Activated CD4-positive, alpha-beta T cell treated with anti-CD3 and anti-CD28 coated beads, Interleukin-2, amount 50 U/mL, for 16 hours (primary cell): ENCODE measurements at regions not wholly inside any gene's neighbourhood (a gene's known extent, or its start where the extent isn't known, plus 50 kb on each side); places are given as distances from the start of the nearest gene placed in this dataset.
"Not testable (repeated sequence)": the region's sequence is repeated elsewhere in the genome, so short reads cannot be mapped to it uniquely, and the experiment has no call there.

Source experiments
- DNase-seq: peaks from one replicate; pipeline ENCODE4 v3.0.0-alpha.2; 2020

GRCh38 chr5:36482812-36483211 is 123.6 kb upstream of the SLC1A3 start:
- DNase-seq: no peak

GRCh38 chr5:36489505-36489904 is 116.9 kb upstream of the SLC1A3 start:
- DNase-seq: no peak

- no peak for DNase-seq
Observed at GRCh38 chr5:36491856-36492255, 114.5 kb upstream of the SLC1A3 start.

DNA sequence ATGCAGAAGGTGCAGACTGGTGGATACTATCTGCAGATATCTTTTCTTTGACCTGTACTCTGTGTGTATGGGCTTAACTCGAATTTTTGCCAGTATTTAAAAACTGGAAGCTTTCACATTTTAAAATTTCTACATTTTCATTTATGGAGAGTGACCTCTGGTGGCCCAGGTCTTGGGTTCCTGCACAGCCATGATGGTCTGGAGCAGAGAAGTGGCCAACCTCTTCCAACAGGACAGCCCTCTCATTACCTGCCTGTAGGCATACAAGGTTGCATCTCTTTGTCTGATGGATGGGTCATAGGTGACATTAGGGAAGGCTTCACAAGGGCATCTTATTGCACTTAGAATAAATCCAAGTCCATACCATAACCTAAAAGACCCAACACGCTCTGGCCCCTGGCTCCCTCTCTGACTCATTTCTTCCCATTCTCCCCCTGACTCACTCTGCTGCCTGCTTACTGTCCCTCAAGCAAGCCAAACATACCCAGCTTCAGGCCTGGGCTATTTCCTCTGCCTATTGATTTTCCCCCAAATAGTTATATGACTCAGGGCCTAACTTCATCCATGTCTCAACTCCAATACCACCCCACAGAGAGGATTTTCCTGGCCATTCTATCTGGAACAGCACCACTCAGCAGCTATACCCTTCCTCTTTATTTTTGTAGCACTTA is 113.3 kb upstream of the SLC1A3 start:
- no peak for DNase-seq

- no peak for DNase-seq
Observed at GRCh38 chr5:36494028-36494427, 112.4 kb upstream of the SLC1A3 start.

GRCh38 chr5:36494841-36495601 is 111.4 kb upstream of the SLC1A3 start:
- DNase-seq: no peak

DNA sequence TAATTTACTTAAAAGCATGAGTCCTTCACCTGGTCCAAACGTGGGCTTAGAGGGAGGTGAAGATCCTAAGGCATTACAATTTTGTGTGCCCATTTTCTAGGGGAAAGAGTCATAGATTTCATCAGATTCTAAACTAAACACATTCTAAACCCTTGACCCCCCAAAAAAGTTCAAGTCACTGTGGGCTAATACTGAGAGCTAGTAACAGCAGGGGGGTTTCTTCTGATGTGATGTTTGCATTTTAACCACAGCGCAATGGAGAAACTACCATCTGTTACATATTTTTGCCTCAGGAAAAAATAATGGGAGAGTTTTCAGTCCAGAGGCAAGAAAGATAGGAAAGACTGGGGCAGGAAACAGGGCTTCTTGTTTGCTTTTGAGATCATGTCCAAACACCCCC is 110.8 kb upstream of the SLC1A3 start:
- DNase-seq: no peak

- DNase-seq: no peak
Observed at GRCh38 chr5:36496471-36496870, 109.9 kb upstream of the SLC1A3 start.

- DNase-seq: no peak
Observed at GRCh38 chr5:36502608-36503007, 103.8 kb upstream of the SLC1A3 start.

GRCh38 chr5:36505021-36505420 is 101.4 kb upstream of the SLC1A3 start:
- no peak for DNase-seq

GRCh38 chr5:36507332-36507952 is 99.0 kb upstream of the SLC1A3 start:
- DNase-seq: peak; percentile 64

GRCh38 chr5:36508331-36508730 is 98.1 kb upstream of the SLC1A3 start:
- DNase-seq: not testable (repeated sequence)

- not testable (repeated sequence) for DNase-seq
Observed at GRCh38 chr5:36513647-36514046, 92.8 kb upstream of the SLC1A3 start.

DNA sequence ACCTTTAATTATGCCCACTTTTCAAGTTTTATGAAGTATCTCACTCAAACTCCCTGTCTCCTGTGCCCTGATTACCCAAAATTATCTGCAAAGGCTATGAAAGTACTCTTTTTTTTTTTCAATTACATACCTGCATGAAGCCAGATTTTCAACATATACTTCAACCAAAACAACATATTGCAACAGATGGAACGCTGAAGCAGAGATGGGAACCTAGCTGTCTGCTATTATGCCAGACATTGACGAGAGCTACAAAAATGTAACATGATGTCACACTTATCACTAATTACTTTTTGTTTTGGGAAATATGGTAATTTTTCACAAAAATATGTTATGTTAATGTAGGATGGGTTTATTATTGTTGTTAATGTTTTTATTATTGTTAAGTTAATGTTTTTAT is 86.5 kb upstream of the SLC1A3 start:
- DNase-seq: no peak

GRCh38 chr5:36521219-36521618 is 85.2 kb upstream of the SLC1A3 start:
- DNase-seq: no peak

DNA sequence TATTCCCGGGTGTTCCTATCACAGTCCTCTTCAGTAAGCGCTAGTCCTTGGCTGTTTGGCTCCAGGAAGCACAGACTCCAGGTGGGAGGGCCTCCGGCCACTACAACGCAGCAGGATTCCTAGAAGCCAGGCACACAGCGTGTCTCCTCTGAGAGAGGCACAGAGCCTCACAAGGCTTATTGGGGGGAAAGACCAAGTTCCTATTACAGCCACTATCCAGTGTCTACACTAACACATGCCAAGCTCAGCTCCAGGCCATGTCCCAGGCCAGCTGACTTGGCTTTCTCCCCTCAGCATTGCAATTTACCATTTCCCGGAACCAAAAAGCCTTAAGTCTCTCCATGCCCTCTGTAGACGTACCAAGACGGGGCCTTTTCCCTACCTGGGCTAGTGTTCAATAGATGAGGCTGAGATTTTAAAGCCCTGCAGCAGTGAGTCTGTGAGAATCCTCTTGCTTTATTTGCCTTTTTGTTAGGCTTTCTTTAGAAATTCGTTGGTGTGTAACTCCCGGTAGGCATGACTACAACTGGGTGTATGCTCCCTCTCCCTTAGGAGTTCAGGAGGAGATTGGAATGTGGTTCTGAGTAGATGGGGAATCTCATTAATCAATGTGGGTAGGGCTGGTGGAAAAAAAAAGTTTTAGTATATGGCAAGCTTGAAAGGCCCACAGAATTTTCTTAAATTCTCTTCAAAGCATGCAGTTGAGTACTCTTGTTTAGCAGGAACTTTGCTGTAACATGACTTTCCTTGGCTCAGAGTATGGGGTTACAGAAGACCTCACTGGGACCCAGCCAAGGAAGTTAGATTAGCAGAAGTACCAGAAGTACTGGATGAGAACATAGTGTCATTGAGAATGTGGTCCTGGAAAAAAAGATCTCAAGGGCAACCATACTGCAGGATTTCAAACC is 84.3 kb upstream of the SLC1A3 start:
- DNase-seq: no peak

DNA sequence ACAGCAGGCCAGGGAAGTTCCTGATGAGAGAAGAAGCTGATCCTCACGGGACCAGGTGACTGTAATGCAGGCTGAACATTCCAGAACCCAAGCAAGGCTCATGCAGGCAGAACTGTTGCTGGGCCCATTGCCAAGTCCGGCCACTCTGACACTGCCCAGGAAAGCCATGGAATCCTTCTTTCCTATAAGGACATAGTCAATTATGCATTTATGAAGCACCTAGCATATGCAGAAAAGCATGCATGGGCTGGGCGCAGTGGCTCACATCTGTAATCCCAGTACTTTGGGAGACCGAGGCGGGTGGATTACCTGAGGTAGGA is 83.7 kb upstream of the SLC1A3 start:
- DNase-seq: no peak

DNA sequence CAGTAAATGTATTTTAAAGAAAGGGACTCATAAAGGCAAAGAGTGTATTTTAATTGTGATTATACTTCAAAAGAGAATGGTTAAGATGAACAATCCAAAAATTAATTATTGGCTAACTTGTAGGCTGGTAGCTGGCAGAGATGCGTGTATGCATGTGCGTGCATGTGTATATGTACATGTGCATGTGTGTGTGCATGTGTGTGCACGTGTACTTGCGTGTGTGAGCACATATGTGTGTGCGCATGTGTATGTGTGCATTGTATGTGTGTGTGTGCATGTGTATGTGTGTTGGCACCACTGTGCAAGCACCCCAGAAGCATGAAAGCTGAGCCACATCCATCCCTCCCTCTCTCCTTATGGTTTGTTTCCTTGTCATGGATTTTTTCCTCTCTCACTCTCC is 83.0 kb upstream of the SLC1A3 start:
- DNase-seq: no peak

GRCh38 chr5:36523926-36524325 is 82.5 kb upstream of the SLC1A3 start:
- no peak for DNase-seq

DNA sequence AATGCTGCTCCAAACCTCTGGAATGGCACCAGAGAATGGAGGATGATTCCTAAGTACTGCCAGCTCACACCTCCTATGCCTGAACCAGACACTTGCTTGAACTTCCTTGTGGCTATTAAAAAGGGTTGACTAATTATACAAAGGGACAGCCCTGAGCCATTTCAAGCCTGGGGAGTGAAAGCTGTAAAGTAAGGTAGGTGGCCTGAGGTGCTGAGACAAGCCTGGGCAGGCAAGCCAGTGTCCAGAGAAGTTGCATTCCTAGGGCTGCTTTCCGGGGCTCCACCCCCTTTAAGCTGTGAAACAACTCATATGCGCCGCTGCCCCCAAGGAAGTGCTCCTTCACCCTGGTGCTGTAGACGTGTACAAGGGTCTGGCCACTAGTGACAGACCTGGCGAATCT is 79.9 kb upstream of the SLC1A3 start:
- no peak for DNase-seq

GRCh38 chr5:36528588-36528987 is 77.8 kb upstream of the SLC1A3 start:
- no peak for DNase-seq

GRCh38 chr5:36529142-36529541 is 77.3 kb upstream of the SLC1A3 start:
- DNase-seq: no peak

DNA sequence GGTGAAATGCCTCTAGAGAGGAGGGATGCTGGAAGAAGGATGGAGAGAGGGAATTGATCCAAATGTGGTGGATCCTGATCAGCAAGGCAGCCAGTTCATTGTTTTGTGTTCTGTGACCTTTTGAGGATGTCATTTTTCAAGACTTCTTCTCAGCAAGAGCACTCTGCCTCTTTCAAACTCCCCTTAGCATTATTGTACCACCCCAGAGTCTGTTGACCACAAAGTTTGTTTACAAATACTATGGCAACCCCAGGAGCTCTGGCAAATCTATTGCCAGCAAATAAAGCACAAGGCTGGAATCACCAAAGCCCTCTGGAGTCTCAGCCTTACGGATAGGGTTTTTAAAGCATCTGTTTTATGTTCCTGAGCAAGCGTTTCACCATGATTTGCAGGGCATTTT is 76.2 kb upstream of the SLC1A3 start:
- no peak for DNase-seq
